Endodermal cell (in vitro differentiated cells): ENCODE measurements at regions not wholly inside any gene's neighbourhood (a gene's known extent, or its start where the extent isn't known, plus 50 kb on each side); places are given as distances from the start of the nearest gene placed in this dataset.

Experiments
- DNase-seq: peaks from one replicate; pipeline ENCODE4 v3.0.0-alpha.2; 2017
- H3K27ac ChIP-seq: 2 replicates; pipeline ENCODE4 v1.5.1; 2013; ENCODE audit warnings: mild to moderate bottlenecking, low read depth, low read length, moderate library complexity
- H3K27me3 ChIP-seq: 2 replicates; pipeline ENCODE4 v1.6.1; 2013; ENCODE audit warnings: mild to moderate bottlenecking, low read length, moderate library complexity; ENCODE audit not compliant: insufficient read depth, control insufficient read depth, poor library complexity, severe bottlenecking
- H3K36me3 ChIP-seq: 2 replicates; pipeline ENCODE4 v1.7.0; 2013; ENCODE audit warnings: mild to moderate bottlenecking, low read length, moderate library complexity; ENCODE audit not compliant: control insufficient read depth, insufficient read depth
- H3K4me1 ChIP-seq: one replicate; pipeline ENCODE4 v1.7.0; 2013; ENCODE audit warnings: low read length; ENCODE audit not compliant: control insufficient read depth, insufficient read depth
- H3K4me3 ChIP-seq: 2 replicates; pipeline ENCODE4 v1.5.1; 2013; ENCODE audit warnings: mild to moderate bottlenecking, low read length, moderate library complexity
- H3K9ac ChIP-seq: 2 replicates; pipeline ENCODE4 v1.6.1; 2013; ENCODE audit warnings: mild to moderate bottlenecking, low read length, moderate library complexity; ENCODE audit not compliant: poor library complexity, severe bottlenecking; ENCODE audit errors: extremely low read depth
- H3K9me3 ChIP-seq: 2 replicates; pipeline ENCODE4 v1.6.1; 2013; ENCODE audit warnings: mild to moderate bottlenecking, low read length, moderate library complexity; ENCODE audit not compliant: control insufficient read depth
- H3K27ac Mint-ChIP-seq: 2 replicates; pipeline ENCODE4 v1.8.0; 2020; ENCODE audit warnings: mixed read lengths
- H3K27me3 Mint-ChIP-seq: 2 replicates; pipeline ENCODE4 v1.8.0; 2021; ENCODE audit warnings: mild to moderate bottlenecking, mixed read lengths; ENCODE audit not compliant: insufficient read depth
- H3K36me3 Mint-ChIP-seq: 2 replicates; pipeline ENCODE4 v1.8.0; 2020; ENCODE audit warnings: low read depth, mixed read lengths
- H3K4me1 Mint-ChIP-seq: 2 replicates; pipeline ENCODE4 v1.8.0; 2020; ENCODE audit warnings: mixed read lengths
- H3K4me3 Mint-ChIP-seq: 2 replicates; pipeline ENCODE4 v1.8.0; 2020; ENCODE audit warnings: mild to moderate bottlenecking, moderate library complexity, mixed read lengths
- H3K9me3 Mint-ChIP-seq: 2 replicates; pipeline ENCODE4 v1.8.0; 2020; ENCODE audit warnings: mild to moderate bottlenecking, mixed read lengths
- CTCF ChIP-seq: fragments of 200-600 bp; sonication (generic); conservative IDR thresholded peaks from 2 replicates; pipeline ENCODE4 v1.5.0; 2021; ENCODE audit warnings: antibody characterized with exemption, mild to moderate bottlenecking
- WGBS, 2 experiments: methylation state at CpG; one replicate each; pipeline versions ENCODE4 v1.1.5 to v1.1.7; 2013; ENCODE audit warnings: missing lambda C conversion rate in 2 of 2, mixed read lengths in 1 of 2; ENCODE audit not compliant: insufficient coverage in 1 of 2, insufficient read length in 1 of 2; 5-methylcytosine and 5-hydroxymethylcytosine counted together

- no peak overlapping the region for H3K4me3 ChIP-seq
- no peak for DNase-seq
- H3K27ac ChIP-seq: no peak overlapping the region
- Mint-ChIP-seq H3K4me1 (peaks cover 1% of the 10 kb centered on the region), H3K27ac (no peak overlapping the region), H3K9me3 (no peaks in the 10 kb centered on the region), H3K36me3 (no peaks in the 10 kb centered on the region), H3K27me3 (peaks cover 47% of the 10 kb centered on the region), H3K4me3 (no peak overlapping the region)
- H3K36me3 ChIP-seq: no peaks in the 10 kb centered on the region
- H3K9ac ChIP-seq: no peak overlapping the region
- 80 to 97% methylated on average over 3 to 4 of the region's 4 CpGs for WGBS, 2 experiments
- peaks cover 50% of the 10 kb centered on the region for H3K27me3 ChIP-seq
- no peak for TF ChIP-seq CTCF
- H3K4me1 ChIP-seq: peaks cover 5% of the 10 kb centered on the region
- no peaks in the 10 kb centered on the region for H3K9me3 ChIP-seq
These were observed 122.9 kb upstream of the ZNF507 start for GRCh38 chr19:32222556-32222955.

- Histone ChIP-seq H3K4me1 (peaks cover 5% of the 10 kb centered on the region), H3K36me3 (no peaks in the 10 kb centered on the region), H3K27ac (no peak overlapping the region), H3K4me3 (no peak overlapping the region), H3K9me3 (no peaks in the 10 kb centered on the region), H3K9ac (no peak overlapping the region), H3K27me3 (peaks cover 50% of the 10 kb centered on the region)
- H3K27ac Mint-ChIP-seq: no peak overlapping the region
- DNase-seq: no peak
- H3K36me3 Mint-ChIP-seq: no peaks in the 10 kb centered on the region
- H3K4me3 Mint-ChIP-seq: no peak overlapping the region
- H3K4me1 Mint-ChIP-seq: peaks cover 1% of the 10 kb centered on the region
- WGBS, 2 experiments: 94 to 100% methylated on average over 1 of the region's 1 CpG
- TF ChIP-seq CTCF: no peak
- H3K9me3 Mint-ChIP-seq: no peaks in the 10 kb centered on the region
- H3K27me3 Mint-ChIP-seq: peaks cover 47% of the 10 kb centered on the region
These were observed 122.3 kb upstream of the ZNF507 start for GRCh38 chr19:32223106-32223505.

GRCh38 chr19:32223595-32224370, 121.6 kb upstream of the ZNF507 start:
- H3K9me3 Mint-ChIP-seq: no peaks in the 10 kb centered on the region
- no peaks in the 10 kb centered on the region for H3K9me3 ChIP-seq
- DNase-seq: no peak
- WGBS, 2 experiments: 34 to 52% methylated on average over 14 to 29 of the region's 29 CpGs
- peaks cover 47% of the 10 kb centered on the region for H3K27me3 Mint-ChIP-seq
- no peak overlapping the region for H3K27ac Mint-ChIP-seq
- H3K4me3 Mint-ChIP-seq: peak overlapping the region; percentile 52
- peak overlapping the region; percentile 66 for H3K4me3 ChIP-seq
- H3K4me1 Mint-ChIP-seq: peaks cover 1% of the 10 kb centered on the region
- peaks cover 5% of the 10 kb centered on the region for H3K4me1 ChIP-seq
- no peaks in the 10 kb centered on the region for H3K36me3 Mint-ChIP-seq
- H3K27me3 ChIP-seq: peaks cover 50% of the 10 kb centered on the region
- no peak overlapping the region for H3K27ac ChIP-seq
- no peak for TF ChIP-seq CTCF
- no peak overlapping the region for H3K9ac ChIP-seq
- no peaks in the 10 kb centered on the region for H3K36me3 ChIP-seq
